WERI-Rb-1 (cell line): ENCODE measurements at regions not wholly inside any gene's neighbourhood (a gene's known extent, or its start where the extent isn't known, plus 50 kb on each side); places are given as distances from the start of the nearest gene placed in this dataset.

ENCODE experiments used
- DNase-seq: peaks from one replicate; pipeline ENCODE4 v3.0.0-alpha.2; 2020
- H3K27ac ChIP-seq: fragments of 250-450 bp; sonication (Bioruptor Pico); 2 replicates; pipeline ENCODE4 v1.5.1; 2020; ENCODE audit warnings: mild to moderate bottlenecking, moderate library complexity
- H3K27me3 ChIP-seq: fragments of 250-450 bp; sonication (Bioruptor Pico); 2 replicates; pipeline ENCODE4 v1.5.1; 2021; ENCODE audit warnings: mild to moderate bottlenecking, low read depth, moderate library complexity; ENCODE audit not compliant: insufficient read depth, severe bottlenecking
- H3K36me3 ChIP-seq: fragments of 250-450 bp; sonication (Bioruptor Pico); 2 replicates; pipeline ENCODE4 v1.5.1; 2020; ENCODE audit warnings: mild to moderate bottlenecking, moderate library complexity
- H3K4me3 ChIP-seq: 2 replicates; pipeline ENCODE4 v1.5.1; 2011; ENCODE audit warnings: low read depth, mild to moderate bottlenecking, control low read depth, low read length
- H3K9me3 ChIP-seq: fragments of 250-450 bp; sonication (Bioruptor Pico); 2 replicates; pipeline ENCODE4 v1.5.1; 2021; ENCODE audit warnings: mild to moderate bottlenecking, moderate library complexity; ENCODE audit not compliant: severe bottlenecking
- TF ChIP-seq, protein P1 (sequence below): IDR thresholded peaks from 2 replicates; pipeline ENCODE4 v1.5.1; 2011; ENCODE audit warnings: low read depth, mild to moderate bottlenecking, control low read depth, inconsistent platforms, low read length

DNA sequence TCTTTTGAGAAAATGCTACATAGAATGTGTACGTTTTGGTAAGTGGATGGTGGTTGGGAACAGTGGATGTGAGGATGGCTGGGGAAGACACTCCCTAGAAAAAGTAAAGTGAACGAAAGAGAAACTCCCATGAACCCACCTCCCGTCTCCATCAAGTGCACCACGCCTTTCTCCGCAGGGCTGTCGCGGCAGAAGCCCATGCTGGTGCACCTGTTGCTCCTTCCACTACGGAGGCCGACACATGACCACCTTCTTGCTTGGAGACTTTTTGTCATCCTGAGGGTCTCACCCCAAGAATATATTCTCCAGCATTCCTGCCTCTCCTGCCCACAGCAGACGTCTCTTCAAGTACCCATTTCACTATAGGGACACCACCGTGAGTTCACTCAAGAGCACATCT, 630.4 kb upstream of the PFKP start:
- Histone ChIP-seq H3K4me3 (no peak overlapping the region), H3K27me3 (no peaks in the 10 kb centered on the region), H3K36me3 (no peaks in the 10 kb centered on the region), H3K9me3 (no peaks in the 10 kb centered on the region), H3K27ac (no peak overlapping the region)
- TF ChIP-seq, protein P1, sequence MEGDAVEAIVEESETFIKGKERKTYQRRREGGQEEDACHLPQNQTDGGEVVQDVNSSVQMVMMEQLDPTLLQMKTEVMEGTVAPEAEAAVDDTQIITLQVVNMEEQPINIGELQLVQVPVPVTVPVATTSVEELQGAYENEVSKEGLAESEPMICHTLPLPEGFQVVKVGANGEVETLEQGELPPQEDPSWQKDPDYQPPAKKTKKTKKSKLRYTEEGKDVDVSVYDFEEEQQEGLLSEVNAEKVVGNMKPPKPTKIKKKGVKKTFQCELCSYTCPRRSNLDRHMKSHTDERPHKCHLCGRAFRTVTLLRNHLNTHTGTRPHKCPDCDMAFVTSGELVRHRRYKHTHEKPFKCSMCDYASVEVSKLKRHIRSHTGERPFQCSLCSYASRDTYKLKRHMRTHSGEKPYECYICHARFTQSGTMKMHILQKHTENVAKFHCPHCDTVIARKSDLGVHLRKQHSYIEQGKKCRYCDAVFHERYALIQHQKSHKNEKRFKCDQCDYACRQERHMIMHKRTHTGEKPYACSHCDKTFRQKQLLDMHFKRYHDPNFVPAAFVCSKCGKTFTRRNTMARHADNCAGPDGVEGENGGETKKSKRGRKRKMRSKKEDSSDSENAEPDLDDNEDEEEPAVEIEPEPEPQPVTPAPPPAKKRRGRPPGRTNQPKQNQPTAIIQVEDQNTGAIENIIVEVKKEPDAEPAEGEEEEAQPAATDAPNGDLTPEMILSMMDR = no peak
- DNase-seq = no peak

DNA sequence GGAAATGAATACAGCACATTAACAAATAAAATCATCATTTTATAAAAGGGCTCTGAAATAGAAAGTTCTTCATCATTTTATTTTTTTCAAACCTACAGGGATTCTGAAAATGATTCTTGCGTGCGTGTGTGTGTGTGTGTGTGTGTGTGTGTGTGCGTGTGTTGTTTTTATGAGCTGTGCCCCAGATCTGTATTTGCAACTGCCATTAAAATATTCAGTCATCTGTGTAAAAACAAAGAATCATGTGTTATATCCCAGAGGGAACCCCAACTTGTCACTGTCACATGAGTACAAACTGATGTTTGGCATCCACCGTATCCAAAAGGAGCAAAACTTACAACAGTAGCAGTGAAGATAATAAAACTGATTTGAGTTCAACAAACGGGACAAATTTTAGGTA, 635.4 kb upstream of the PFKP start:
- Histone ChIP-seq H3K27me3 (no peaks in the 10 kb centered on the region), H3K9me3 (no peaks in the 10 kb centered on the region), H3K36me3 (no peaks in the 10 kb centered on the region), H3K4me3 (no peak overlapping the region), H3K27ac (no peak overlapping the region)
- no peak for DNase-seq
- TF ChIP-seq, protein P1 = no peak

DNA sequence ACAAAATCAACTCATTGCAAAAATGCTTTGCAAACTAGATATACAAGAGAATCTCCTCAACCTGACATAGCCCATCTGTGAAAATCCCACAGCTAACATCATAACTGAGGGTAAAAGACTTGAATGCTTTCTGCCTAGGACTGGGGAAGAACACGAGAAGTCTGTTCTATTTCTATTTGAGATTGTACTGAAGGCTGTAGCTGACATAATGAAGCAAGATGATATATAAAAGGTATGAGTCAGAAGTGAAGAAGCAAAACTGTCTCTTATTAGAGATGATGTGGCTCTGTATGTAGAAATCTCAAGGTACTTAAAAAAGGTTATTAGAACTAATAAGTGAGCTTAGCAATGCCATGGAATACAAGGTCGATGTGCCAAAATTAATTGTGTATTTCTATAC, 639.9 kb upstream of the PFKP start:
- no peak for DNase-seq
- Histone ChIP-seq H3K27me3 (no peaks in the 10 kb centered on the region), H3K27ac (no peak overlapping the region), H3K36me3 (no peaks in the 10 kb centered on the region), H3K4me3 (no peak overlapping the region), H3K9me3 (no peaks in the 10 kb centered on the region)
- TF ChIP-seq, protein P1 = no peak

DNA sequence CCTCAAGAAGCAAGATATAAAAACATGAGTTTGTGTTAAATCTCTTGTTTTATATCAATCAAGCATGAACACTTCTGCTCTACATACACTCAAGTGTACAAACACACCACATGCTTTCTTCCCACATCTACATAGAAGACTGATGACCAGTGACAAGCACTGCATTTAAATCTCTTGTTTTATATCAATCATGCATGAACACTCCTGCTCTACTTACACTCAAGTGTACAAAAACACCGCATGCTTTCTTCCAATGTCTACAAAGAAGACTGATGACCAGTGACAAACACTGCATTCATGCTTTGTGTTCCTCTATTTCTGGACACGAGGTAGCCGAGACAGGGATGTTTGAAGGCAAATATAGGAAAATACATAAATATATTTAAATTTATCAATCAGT, 642.0 kb upstream of the PFKP start:
- TF ChIP-seq, protein P1 = no peak
- no peak for DNase-seq

DNA sequence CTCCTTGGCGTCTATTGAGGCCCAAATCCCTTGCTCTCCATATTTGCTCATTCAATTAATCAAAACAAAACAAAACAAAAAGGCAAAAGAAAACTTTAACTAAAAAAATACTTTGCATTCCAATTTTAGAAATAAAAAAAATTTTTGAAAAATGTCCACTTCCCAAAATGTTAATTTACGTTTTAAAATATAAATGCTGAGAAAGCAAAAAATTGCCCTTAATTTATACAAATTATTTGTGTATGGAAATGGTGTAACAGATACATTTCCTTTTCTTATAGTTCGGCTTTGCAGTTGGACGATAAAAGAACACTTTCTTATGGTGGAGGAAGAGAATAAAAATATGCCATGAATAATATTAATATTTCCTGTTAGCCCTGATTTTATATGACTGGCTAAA, 652.8 kb upstream of the PFKP start:
- no peak for DNase-seq
- H3K27me3 ChIP-seq = no peaks in the 10 kb centered on the region
- no peak overlapping the region for H3K4me3 ChIP-seq
- no peaks in the 10 kb centered on the region for H3K9me3 ChIP-seq
- TF ChIP-seq, protein P1 = no peak
- H3K36me3 ChIP-seq = no peaks in the 10 kb centered on the region
- no peak overlapping the region for H3K27ac ChIP-seq

More for the DNA sequence above, 642.0 kb upstream of the PFKP start:
- Histone ChIP-seq H3K36me3 (no peaks in the 10 kb centered on the region), H3K9me3 (no peaks in the 10 kb centered on the region), H3K4me3 (no peak overlapping the region), H3K27ac (no peak overlapping the region), H3K27me3 (no peaks in the 10 kb centered on the region)

DNA sequence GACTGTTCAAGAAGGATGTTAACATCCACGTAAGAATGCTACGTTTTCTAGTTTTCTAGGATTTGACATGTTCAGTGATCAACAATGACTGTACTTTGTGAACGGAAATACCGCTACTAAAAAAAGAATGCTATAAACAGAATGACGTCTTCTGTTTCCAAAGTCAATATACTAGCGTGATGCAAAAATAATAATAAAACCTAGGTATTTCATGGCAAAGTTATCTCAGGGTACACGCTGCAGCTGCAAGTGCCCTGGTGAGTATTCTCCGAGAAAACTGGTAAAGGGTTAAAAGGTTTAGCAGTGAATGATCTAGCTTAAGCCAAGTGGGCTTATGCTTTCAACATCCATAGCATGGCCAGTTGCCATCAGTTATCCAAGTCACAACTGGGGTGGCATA, 653.3 kb upstream of the PFKP start:
- Histone ChIP-seq H3K36me3 (no peaks in the 10 kb centered on the region), H3K27me3 (no peaks in the 10 kb centered on the region), H3K4me3 (no peak overlapping the region), H3K9me3 (no peaks in the 10 kb centered on the region), H3K27ac (no peak overlapping the region)
- DNase-seq = no peak
- TF ChIP-seq, protein P1 = no peak
